Uterus (tissue), 3 donors: ENCODE measurements at regions not wholly inside any gene's neighbourhood (a gene's known extent, or its start where the extent isn't known, plus 50 kb on each side); places are given as distances from the start of the nearest gene placed in this dataset.

Experiments
- DNase-seq, 2 donors: peaks; one replicate each; pipeline ENCODE4 v3.0.0-alpha.2; 2019 to 2020
- H3K27ac ChIP-seq, 2 donors: fragments of 200-600 bp; sonication (generic); 1 replicate in 1 of 2; 2 replicates in 1 of 2; pipeline ENCODE4 v1.5.1; 2016 to 2018
- H3K27me3 ChIP-seq, 2 donors: fragments of 200-600 bp; sonication (generic); one replicate each; pipeline ENCODE4 v1.5.1; 2018 to 2019; ENCODE audit warnings: control low read depth in 1 of 2
- H3K36me3 ChIP-seq, 2 donors: fragments of 200-600 bp; sonication (generic); one replicate each; pipeline ENCODE4 v1.5.1; 2019; ENCODE audit warnings: control low read depth in 1 of 2
- H3K4me1 ChIP-seq, 2 donors: fragments of 200-600 bp; sonication (generic); one replicate each; pipeline ENCODE4 v1.5.1; 2018 to 2019; ENCODE audit warnings: control low read depth in 1 of 2
- H3K4me3 ChIP-seq, 2 donors: fragments of 200-600 bp; sonication (generic); 1 replicate in 1 of 2; 2 replicates in 1 of 2; pipeline ENCODE4 v1.5.1; 2018 to 2019; ENCODE audit warnings: mild to moderate bottlenecking in 1 of 2
- H3K9me3 ChIP-seq, 2 donors: fragments of 200-600 bp; sonication (generic); one replicate each; pipeline ENCODE4 v1.5.1; 2019; ENCODE audit warnings: control low read depth in 1 of 2
- POLR2A ChIP-seq, 2 donors: fragments of 450-650 bp; IDR thresholded peaks; one replicate each; pipeline ENCODE4 v1.6.1; 2016; ENCODE audit warnings: antibody characterized with exemption in 2 of 2, mild to moderate bottlenecking in 1 of 2, moderate library complexity in 1 of 2
- intact Hi-C: fragments of 100-400 bp; cut with DNase I; formaldehyde crosslinking; loops from one replicate; pipeline ENCODE4 v1.15.1; 2023; ENCODE audit warnings: low total_unique reads
- TF ChIP-seq, protein P1 (sequence below), 4 experiments: fragments of 200-600 bp in 2 of 4; fragments of 450-650 bp in 2 of 4; sonication (generic) in 2 of 4; IDR thresholded peaks; one replicate each; pipeline ENCODE4 v1.5.1; 2016 to 2019; ENCODE audit warnings: antibody characterized with exemption in 4 of 4, mild to moderate bottlenecking in 2 of 4, moderate library complexity in 1 of 4
- donor health status: DM: yes; HTN: yes; CAD: no.

DNA sequence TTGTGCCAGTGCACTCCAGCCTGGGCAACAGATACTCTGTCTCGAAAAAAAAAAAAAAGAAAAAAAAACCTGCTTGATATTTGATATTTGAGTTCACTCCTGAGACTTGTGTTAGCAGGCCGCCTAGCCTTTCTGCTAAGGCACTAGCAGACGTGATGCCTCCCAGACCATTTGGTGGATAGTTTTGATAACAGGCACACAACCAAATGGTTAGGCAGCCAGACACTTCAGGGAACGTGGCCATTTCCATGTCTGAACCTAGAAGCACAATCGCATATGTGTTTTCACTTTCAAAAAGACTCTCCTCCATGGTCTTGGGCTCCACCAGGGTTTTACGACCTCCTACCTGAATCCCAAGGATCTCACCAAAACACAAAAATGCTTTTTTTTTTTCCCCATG is 1319.5 kb downstream of the BRINP3 start:
- Histone ChIP-seq H3K4me3 (no peak overlapping the region), H3K36me3 (no peaks in the 10 kb centered on the region), H3K4me1 (no peaks in the 10 kb centered on the region), H3K27me3 (no peaks in the 10 kb centered on the region), H3K9me3 (no peaks in the 10 kb centered on the region), H3K27ac (no peak overlapping the region)
- no peak for TF ChIP-seq POLR2A (IDR thresholded peaks at IDR 0.05)
- intact Hi-C loops = no loop called here
- DNase-seq = no peak

GRCh38 chr1:189175889-189176288 is 1301.8 kb downstream of the BRINP3 start:
- no peak for TF ChIP-seq POLR2A (IDR thresholded peaks at IDR 0.05)
- TF ChIP-seq, protein P1, sequence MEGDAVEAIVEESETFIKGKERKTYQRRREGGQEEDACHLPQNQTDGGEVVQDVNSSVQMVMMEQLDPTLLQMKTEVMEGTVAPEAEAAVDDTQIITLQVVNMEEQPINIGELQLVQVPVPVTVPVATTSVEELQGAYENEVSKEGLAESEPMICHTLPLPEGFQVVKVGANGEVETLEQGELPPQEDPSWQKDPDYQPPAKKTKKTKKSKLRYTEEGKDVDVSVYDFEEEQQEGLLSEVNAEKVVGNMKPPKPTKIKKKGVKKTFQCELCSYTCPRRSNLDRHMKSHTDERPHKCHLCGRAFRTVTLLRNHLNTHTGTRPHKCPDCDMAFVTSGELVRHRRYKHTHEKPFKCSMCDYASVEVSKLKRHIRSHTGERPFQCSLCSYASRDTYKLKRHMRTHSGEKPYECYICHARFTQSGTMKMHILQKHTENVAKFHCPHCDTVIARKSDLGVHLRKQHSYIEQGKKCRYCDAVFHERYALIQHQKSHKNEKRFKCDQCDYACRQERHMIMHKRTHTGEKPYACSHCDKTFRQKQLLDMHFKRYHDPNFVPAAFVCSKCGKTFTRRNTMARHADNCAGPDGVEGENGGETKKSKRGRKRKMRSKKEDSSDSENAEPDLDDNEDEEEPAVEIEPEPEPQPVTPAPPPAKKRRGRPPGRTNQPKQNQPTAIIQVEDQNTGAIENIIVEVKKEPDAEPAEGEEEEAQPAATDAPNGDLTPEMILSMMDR (IDR thresholded peaks at IDR 0.05) = no peak
- DNase-seq = no peak
- Histone ChIP-seq H3K4me3 (no peak overlapping the region), H3K9me3 (no peaks in the 10 kb centered on the region), H3K4me1 (no peaks in the 10 kb centered on the region), H3K27me3 (no peaks in the 10 kb centered on the region), H3K36me3 (no peaks in the 10 kb centered on the region), H3K27ac (no peak overlapping the region)
- intact Hi-C loops = no loop called here

DNA sequence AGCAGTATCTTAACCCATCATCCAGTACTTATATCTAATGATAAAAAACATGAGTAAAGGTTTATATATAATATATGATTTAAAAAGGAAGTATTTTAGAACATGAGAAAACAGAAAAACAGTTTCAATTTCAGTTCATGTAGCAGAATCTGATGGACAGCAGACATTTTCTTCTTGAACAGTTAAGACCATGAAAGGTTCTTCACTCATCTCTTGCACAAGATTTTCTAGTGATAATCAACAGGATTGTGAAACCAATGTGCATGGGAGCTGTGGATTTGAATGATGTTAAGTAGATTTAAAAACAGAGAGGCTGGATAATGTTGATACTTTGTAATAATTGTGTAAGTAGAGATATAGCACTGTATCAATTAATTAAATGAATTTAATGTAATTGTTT is 1297.6 kb downstream of the BRINP3 start:
- Histone ChIP-seq H3K36me3 (no peaks in the 10 kb centered on the region), H3K4me1 (no peaks in the 10 kb centered on the region), H3K9me3 (no peaks in the 10 kb centered on the region), H3K27me3 (no peaks in the 10 kb centered on the region), H3K27ac (no peak overlapping the region), H3K4me3 (no peak overlapping the region)
- DNase-seq = no peak
- TF ChIP-seq POLR2A (IDR thresholded peaks at IDR 0.05) = no peak
- TF ChIP-seq, protein P1 (IDR thresholded peaks at IDR 0.05) = no peak
- intact Hi-C loops = no loop called here

DNA sequence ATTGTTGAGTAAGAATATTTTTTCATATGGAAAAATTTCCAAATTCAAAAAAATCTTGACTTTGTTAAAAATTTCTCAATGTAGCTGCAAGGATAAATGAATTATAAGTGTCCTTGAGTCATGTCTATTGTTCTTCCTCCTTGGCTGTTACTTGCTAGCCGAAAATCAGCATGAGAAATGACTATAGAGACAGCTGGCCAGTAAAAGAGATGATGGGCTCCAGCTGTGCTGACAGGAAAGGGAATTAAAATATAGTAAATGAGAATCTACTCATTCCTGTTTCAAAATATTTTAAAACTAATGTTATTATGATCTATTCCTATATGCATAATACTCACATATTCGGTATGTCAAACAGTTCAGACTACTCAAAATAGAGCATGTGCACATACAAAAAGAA is 1292.6 kb downstream of the BRINP3 start:
- H3K27me3 ChIP-seq = no peaks in the 10 kb centered on the region
- no peaks in the 10 kb centered on the region for H3K9me3 ChIP-seq
- TF ChIP-seq POLR2A (IDR thresholded peaks at IDR 0.05) = no peak
- TF ChIP-seq, protein P1 (IDR thresholded peaks at IDR 0.05) = no peak
- no peaks in the 10 kb centered on the region for H3K4me1 ChIP-seq
- intact Hi-C loops = no loop called here
- no peak overlapping the region for H3K4me3 ChIP-seq
- H3K36me3 ChIP-seq = no peaks in the 10 kb centered on the region
- DNase-seq = no peak
- no peak overlapping the region for H3K27ac ChIP-seq

DNA sequence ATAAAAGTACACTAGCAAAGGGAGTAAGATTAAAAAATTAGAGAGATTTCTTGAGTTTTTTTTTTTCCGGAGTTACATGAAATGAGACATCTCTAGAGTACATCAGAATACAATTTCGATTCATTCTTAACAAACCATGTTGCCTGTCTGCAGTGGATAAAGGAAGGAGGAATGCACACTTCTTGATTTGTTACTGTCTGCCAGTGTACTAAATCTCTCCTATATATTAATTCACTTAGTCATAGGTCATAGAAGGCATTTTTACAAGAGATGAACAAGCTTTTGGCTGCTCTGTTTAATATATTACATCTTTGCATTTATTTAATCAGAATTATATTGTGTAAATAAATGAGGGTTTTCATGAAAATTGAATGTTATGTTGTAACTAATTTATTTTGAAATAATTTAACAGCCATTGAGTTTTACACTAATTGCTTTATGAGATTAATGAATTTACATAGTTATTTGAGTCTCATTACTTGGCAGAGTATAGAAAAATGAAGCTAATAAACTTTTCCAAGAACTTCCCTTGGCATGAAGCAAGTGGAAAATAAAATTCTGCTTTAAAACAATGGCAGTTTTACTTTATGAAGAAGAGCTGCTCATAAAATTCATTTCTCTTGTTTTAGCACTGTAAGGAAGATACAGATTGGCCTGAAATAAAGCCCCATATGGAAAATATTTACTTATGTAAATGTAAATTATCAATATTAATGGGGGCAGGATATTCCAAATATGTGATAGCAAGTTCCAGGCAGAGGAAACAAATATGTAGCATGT is 1284.7 kb downstream of the BRINP3 start:
- Histone ChIP-seq H3K4me1 (no peaks in the 10 kb centered on the region), H3K36me3 (no peaks in the 10 kb centered on the region), H3K9me3 (no peaks in the 10 kb centered on the region), H3K4me3 (no peak overlapping the region), H3K27ac (no peak overlapping the region), H3K27me3 (no peaks in the 10 kb centered on the region)
- no peak for TF ChIP-seq POLR2A (IDR thresholded peaks at IDR 0.05)
- TF ChIP-seq, protein P1 (IDR thresholded peaks at IDR 0.05) = no peak
- intact Hi-C loops = no loop called here
- DNase-seq = no peak
